CD4-positive, alpha-beta T cell (primary cell): ENCODE measurements at regions not wholly inside any gene's neighbourhood (a gene's known extent, or its start where the extent isn't known, plus 50 kb on each side); places are given as distances from the start of the nearest gene placed in this dataset.

ENCODE experiments used
- ATAC-seq: fragments of 200-7000 bp; cut with Tn5 transposase; one replicate; pipeline ENCODE4 v1.10.0; 2022; ENCODE audit warnings: mild to moderate bottlenecking; ENCODE audit not compliant: poor library complexity
- CTCF ChIA-PET: fragments of 350-600 bp; sonication (Branson Sonifier 250); formaldehyde crosslinking; loops from one replicate; lab custom pipeline; 2021; ENCODE audit warnings: antibody characterized with exemption, inconsistent platforms; lab: Charles Lee
- POLR2A ChIA-PET: fragments of 350-600 bp; sonication (Branson Sonifier 250); formaldehyde crosslinking; loops from one replicate; lab custom pipeline; 2021; ENCODE audit warnings: antibody characterized with exemption, inconsistent platforms; lab: Charles Lee
- DNase-seq, 14 experiments: peaks; one replicate each; pipeline ENCODE4 v3.0.0-alpha.2; 2013 to 2020; ENCODE audit warnings: mixed read lengths in 2 of 14
- H3K27ac ChIP-seq, 2 donors: one replicate each; pipeline versions ENCODE4 v1.5.1 to v1.7.0; 2013; ENCODE audit warnings: low read length in 2 of 2, low read depth in 1 of 2, mild to moderate bottlenecking in 1 of 2
- H3K27me3 ChIP-seq, 2 experiments: 1 replicate in 1 of 2; 2 replicates in 1 of 2; pipeline versions ENCODE4 v1.6.1 to v1.7.0; 2013; ENCODE audit warnings: low read length in 2 of 2, control low read depth in 1 of 2, mild to moderate bottlenecking in 1 of 2, moderate library complexity in 1 of 2; ENCODE audit not compliant: insufficient read depth in 2 of 2, control insufficient read depth in 1 of 2
- H3K36me3 ChIP-seq: one replicate; pipeline ENCODE4 v1.6.1; 2013; ENCODE audit warnings: low read length, control low read depth; ENCODE audit not compliant: insufficient read depth
- H3K4me1 ChIP-seq: one replicate; pipeline ENCODE4 v1.6.1; 2013; ENCODE audit warnings: low read length, control low read depth; ENCODE audit not compliant: insufficient read depth
- H3K4me3 ChIP-seq: one replicate; pipeline ENCODE4 v1.5.1; 2013; ENCODE audit warnings: mild to moderate bottlenecking, low read length, moderate library complexity
- H3K9me3 ChIP-seq, 2 experiments: 1 replicate in 1 of 2; 2 replicates in 1 of 2; pipeline versions ENCODE4 v1.6.1 to v1.7.0; 2013; ENCODE audit warnings: low read length in 2 of 2, mild to moderate bottlenecking in 2 of 2, control low read depth in 1 of 2, moderate library complexity in 1 of 2; ENCODE audit not compliant: control insufficient read depth in 1 of 2, insufficient read depth in 1 of 2
- H3K27ac Mint-ChIP-seq: one replicate; pipeline ENCODE4 v1.8.0; 2020; ENCODE audit warnings: mixed read lengths
- H3K27me3 Mint-ChIP-seq: one replicate; pipeline ENCODE4 v1.8.0; 2021; ENCODE audit warnings: mixed read lengths
- H3K36me3 Mint-ChIP-seq: one replicate; pipeline ENCODE4 v1.8.0; 2021; ENCODE audit warnings: low read depth, mixed read lengths
- H3K4me1 Mint-ChIP-seq: one replicate; pipeline ENCODE4 v1.8.0; 2021; ENCODE audit warnings: low read depth, mixed read lengths
- H3K4me3 Mint-ChIP-seq: one replicate; pipeline ENCODE4 v1.8.0; 2020; ENCODE audit warnings: mild to moderate bottlenecking, mixed read lengths
- H3K9me3 Mint-ChIP-seq: one replicate; pipeline ENCODE4 v1.8.0; 2020; ENCODE audit warnings: mixed read lengths
- intact Hi-C, 2 experiments: fragments of 100-400 bp; cut with DNase I in 1 of 2; cut with micrococcal nuclease in 1 of 2; formaldehyde crosslinking; loops; one replicate each; pipeline versions ENCODE4 v1.15.1 to v1.9.0; 2023 to 2025; cut with DNase I, micrococcal nuclease
- TF ChIP-seq, protein P1 (sequence below): fragments of 200-600 bp; IDR thresholded peaks from one replicate; pipeline ENCODE4 v1.8.0; 2022; ENCODE audit warnings: antibody characterized with exemption, mild to moderate bottlenecking

DNA sequence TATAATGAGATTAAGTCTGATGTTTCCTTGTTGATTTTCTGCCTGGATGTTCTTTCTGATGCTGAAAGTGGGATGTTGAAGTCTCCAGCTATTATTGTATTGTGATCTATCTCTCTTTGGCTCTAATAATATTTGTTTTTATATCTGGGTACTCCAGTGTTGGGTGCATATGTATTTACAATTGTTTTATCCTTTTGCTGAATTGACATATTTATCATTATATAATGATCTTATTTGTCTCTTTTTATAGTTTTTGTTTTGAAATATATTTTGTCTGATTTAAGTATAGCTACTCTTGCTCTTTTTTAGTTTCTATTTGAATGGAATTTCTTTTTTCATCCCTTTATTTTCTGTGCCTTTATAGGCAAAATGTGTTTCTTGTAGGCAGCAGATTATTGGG is 522.2 kb upstream of the NEGR1 start:
- ChIA-PET CTCF (no interaction called here), POLR2A (no interaction called here)
- no peaks in the 10 kb centered on the region for H3K27me3 ChIP-seq
- H3K4me3 Mint-ChIP-seq: no peak overlapping the region
- intact Hi-C loops: no loop called here
- ATAC-seq: no peak
- H3K36me3 Mint-ChIP-seq: no peaks in the 10 kb centered on the region
- peaks cover 2% of the 10 kb centered on the region for H3K9me3 Mint-ChIP-seq
- no peak overlapping the region for H3K4me3 ChIP-seq
- no peaks in the 10 kb centered on the region for H3K4me1 Mint-ChIP-seq
- no peak overlapping the region for H3K27ac Mint-ChIP-seq
- H3K36me3 ChIP-seq: no peaks in the 10 kb centered on the region
- no peak overlapping the region for H3K27ac ChIP-seq
- no peaks in the 10 kb centered on the region for H3K4me1 ChIP-seq
- no peaks in the 10 kb centered on the region for H3K9me3 ChIP-seq
- no peaks in the 10 kb centered on the region for H3K27me3 Mint-ChIP-seq
- DNase-seq: no peak
- TF ChIP-seq, protein P1, sequence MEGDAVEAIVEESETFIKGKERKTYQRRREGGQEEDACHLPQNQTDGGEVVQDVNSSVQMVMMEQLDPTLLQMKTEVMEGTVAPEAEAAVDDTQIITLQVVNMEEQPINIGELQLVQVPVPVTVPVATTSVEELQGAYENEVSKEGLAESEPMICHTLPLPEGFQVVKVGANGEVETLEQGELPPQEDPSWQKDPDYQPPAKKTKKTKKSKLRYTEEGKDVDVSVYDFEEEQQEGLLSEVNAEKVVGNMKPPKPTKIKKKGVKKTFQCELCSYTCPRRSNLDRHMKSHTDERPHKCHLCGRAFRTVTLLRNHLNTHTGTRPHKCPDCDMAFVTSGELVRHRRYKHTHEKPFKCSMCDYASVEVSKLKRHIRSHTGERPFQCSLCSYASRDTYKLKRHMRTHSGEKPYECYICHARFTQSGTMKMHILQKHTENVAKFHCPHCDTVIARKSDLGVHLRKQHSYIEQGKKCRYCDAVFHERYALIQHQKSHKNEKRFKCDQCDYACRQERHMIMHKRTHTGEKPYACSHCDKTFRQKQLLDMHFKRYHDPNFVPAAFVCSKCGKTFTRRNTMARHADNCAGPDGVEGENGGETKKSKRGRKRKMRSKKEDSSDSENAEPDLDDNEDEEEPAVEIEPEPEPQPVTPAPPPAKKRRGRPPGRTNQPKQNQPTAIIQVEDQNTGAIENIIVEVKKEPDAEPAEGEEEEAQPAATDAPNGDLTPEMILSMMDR: no peak

DNA sequence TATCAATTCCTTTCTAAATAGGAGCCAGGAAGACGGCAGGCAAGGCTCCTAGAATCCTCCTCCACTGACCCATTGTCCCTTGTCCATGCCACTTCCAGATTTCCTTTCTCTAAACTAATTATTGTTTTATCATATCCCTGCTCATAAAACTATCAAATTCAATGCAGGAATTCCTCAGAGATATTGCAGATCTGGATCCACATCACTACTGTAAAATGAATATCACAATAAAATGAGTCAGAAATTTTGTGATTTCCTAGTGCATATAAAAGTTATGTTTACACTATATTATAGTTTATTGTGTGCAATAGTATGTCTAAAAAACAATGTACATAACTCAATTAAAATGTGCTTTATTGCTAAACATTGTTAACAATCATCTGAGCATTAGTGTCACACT is 498.7 kb upstream of the NEGR1 start:
- no peak overlapping the region for H3K4me3 Mint-ChIP-seq
- Histone ChIP-seq H3K27me3 (no peaks in the 10 kb centered on the region), H3K4me1 (no peaks in the 10 kb centered on the region), H3K9me3 (peaks cover 0 to 2% of the 10 kb centered on the region in 2 experiments), H3K36me3 (no peaks in the 10 kb centered on the region), H3K4me3 (no peak overlapping the region), H3K27ac (no peak overlapping the region)
- H3K4me1 Mint-ChIP-seq: no peaks in the 10 kb centered on the region
- TF ChIP-seq, protein P1: no peak
- ChIA-PET POLR2A (no interaction called here), CTCF (no interaction called here)
- DNase-seq: no peak
- H3K27ac Mint-ChIP-seq: no peak overlapping the region
- intact Hi-C loops: no loop called here
- peaks cover 7% of the 10 kb centered on the region for H3K9me3 Mint-ChIP-seq
- no peaks in the 10 kb centered on the region for H3K27me3 Mint-ChIP-seq
- ATAC-seq: no peak
- no peaks in the 10 kb centered on the region for H3K36me3 Mint-ChIP-seq

DNA sequence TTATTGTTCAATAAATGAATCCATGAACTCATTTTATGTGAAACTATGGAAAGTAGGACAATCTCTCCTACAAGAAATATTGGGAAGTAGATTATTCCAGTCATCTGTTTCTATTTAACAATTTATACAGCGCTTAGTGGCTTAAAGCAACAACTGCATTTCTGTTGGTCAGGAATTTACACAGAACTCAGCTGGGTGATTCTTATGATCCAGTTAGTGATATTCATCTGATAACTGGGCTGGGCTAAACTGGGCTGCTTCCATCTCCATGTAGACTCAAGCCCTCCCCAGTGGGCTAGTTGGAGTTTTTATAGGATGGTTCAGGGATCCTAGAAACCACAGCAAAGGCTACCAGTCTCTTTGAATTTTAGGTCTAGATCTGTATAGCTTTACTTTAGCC is 497.9 kb upstream of the NEGR1 start:
- ATAC-seq (no peak), DNase-seq (no peak)
- POLR2A ChIA-PET: no interaction called here
- CTCF ChIA-PET: no interaction called here
- Histone ChIP-seq H3K9me3 (peaks cover 0 to 2% of the 10 kb centered on the region in 2 experiments), H3K4me1 (no peaks in the 10 kb centered on the region), H3K27me3 (no peaks in the 10 kb centered on the region), H3K4me3 (no peak overlapping the region), H3K36me3 (no peaks in the 10 kb centered on the region), H3K27ac (no peak overlapping the region)
- H3K4me1 Mint-ChIP-seq: no peaks in the 10 kb centered on the region
- H3K36me3 Mint-ChIP-seq: no peaks in the 10 kb centered on the region
- no peak overlapping the region for H3K4me3 Mint-ChIP-seq
- TF ChIP-seq, protein P1: no peak
- peaks cover 8% of the 10 kb centered on the region for H3K9me3 Mint-ChIP-seq
- intact Hi-C loops: no loop called here
- H3K27ac Mint-ChIP-seq: no peak overlapping the region
- H3K27me3 Mint-ChIP-seq: no peaks in the 10 kb centered on the region
